ENCODE measurements at regions not wholly inside any gene's neighbourhood (a gene's known extent, or its start where the extent isn't known, plus 50 kb on each side); places are given as distances from the start of the nearest gene placed in this dataset.

DNA sequence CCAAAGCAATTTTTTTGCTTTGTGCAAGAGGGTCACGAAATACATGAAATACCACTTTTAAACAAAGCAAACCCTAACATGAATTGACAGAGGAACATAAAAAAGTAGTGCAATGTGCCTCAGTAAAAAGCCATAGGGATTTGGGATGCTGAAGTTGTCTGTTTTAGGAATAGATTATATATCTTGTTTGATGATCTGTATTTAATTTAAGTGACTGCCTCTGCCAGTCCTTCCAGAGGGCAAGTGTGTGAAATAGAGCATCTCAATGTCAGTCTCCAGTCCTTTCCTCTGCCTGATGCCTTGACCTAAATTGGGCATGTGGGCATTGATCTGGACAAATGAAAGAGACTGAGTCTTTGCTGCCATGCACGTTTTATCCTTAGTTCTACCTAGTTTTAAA, 222.8 kb downstream of the PTPRC start:
- intact Hi-C loops (cut with DNase I): no loop called here
- no peaks in the 10 kb centered on the region for H3K4me1 ChIP-seq
- H3K9me3 ChIP-seq: no peaks in the 10 kb centered on the region
- TF ChIP-seq, protein P1, sequence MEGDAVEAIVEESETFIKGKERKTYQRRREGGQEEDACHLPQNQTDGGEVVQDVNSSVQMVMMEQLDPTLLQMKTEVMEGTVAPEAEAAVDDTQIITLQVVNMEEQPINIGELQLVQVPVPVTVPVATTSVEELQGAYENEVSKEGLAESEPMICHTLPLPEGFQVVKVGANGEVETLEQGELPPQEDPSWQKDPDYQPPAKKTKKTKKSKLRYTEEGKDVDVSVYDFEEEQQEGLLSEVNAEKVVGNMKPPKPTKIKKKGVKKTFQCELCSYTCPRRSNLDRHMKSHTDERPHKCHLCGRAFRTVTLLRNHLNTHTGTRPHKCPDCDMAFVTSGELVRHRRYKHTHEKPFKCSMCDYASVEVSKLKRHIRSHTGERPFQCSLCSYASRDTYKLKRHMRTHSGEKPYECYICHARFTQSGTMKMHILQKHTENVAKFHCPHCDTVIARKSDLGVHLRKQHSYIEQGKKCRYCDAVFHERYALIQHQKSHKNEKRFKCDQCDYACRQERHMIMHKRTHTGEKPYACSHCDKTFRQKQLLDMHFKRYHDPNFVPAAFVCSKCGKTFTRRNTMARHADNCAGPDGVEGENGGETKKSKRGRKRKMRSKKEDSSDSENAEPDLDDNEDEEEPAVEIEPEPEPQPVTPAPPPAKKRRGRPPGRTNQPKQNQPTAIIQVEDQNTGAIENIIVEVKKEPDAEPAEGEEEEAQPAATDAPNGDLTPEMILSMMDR (IDR thresholded peaks at IDR 0.05): no peak
- no peak overlapping the region for H3K27ac ChIP-seq
- no peaks in the 10 kb centered on the region for H3K36me3 ChIP-seq
- no peak for DNase-seq
- no peaks in the 10 kb centered on the region for H3K27me3 ChIP-seq
- no peak overlapping the region for H3K4me3 ChIP-seq
- ATAC-seq: no peak

DNA sequence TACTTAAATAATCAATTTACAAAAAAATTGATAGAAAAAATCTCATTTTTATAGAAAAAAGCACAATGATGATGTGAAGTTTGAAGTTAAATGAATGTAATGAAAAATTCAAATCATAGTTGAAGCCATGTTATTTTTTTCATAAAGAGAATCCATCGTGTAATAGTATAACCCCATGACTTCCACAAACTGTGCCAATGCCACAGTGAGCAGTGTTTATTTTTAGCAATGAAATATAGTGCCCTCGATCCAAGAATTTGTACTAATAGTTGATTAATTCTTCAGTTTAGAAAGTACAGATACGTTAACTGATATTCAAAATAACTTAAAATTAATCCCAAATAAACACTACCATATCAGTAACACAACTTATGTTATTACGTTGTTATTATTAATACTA, 225.9 kb downstream of the PTPRC start:
- TF ChIP-seq, protein P1 (IDR thresholded peaks at IDR 0.05): no peak
- Histone ChIP-seq H3K9me3 (no peaks in the 10 kb centered on the region), H3K36me3 (no peaks in the 10 kb centered on the region), H3K27ac (no peak overlapping the region), H3K4me3 (no peak overlapping the region), H3K27me3 (no peaks in the 10 kb centered on the region), H3K4me1 (no peaks in the 10 kb centered on the region)
- DNase-seq (no peak), ATAC-seq (no peak)
- intact Hi-C loops (cut with DNase I): no loop called here

DNA sequence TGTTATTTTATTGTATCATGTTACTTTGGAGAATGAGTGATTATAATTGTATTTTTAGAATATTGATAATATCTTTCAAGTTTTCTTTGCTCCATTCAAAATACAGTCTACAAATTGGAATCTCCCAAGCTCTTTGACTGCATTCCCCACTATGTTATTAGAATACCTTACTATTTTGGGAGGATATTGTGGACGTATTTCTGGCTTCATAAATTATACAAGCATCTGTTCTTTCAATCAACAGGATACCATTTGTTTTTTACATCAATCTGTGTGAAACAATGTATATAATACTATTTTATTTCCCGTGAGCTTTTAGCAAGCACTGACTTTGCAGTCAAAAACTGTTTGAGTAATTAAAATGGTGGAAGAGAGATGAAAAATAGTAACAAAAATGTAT, 226.5 kb downstream of the PTPRC start:
- Histone ChIP-seq H3K27me3 (no peaks in the 10 kb centered on the region), H3K4me1 (no peaks in the 10 kb centered on the region), H3K27ac (no peak overlapping the region), H3K9me3 (no peaks in the 10 kb centered on the region), H3K4me3 (no peak overlapping the region), H3K36me3 (no peaks in the 10 kb centered on the region)
- ATAC-seq (no peak), DNase-seq (no peak)
- intact Hi-C loops (cut with DNase I): no loop called here
- TF ChIP-seq, protein P1 (IDR thresholded peaks at IDR 0.05): no peak

DNA sequence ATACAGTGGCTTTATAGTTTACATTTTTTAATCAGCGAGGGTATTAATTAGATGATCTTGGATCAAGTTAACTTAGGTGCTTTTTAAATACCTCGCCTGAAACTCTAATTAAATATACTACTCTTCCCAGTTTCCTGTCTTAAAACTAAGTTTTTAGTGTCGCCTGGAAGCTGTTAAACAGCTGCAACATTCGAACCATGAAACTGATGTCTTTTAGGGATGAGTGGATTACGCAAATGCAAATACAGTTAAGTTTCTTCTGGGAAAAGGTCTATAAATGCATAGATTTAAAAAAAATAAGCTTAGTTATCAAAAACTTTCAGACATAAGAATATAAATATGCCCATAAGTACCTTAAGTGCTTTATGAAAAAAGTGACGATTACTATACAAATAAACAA, 228.3 kb downstream of the PTPRC start:
- H3K36me3 ChIP-seq: no peaks in the 10 kb centered on the region
- H3K4me3 ChIP-seq: no peak overlapping the region
- H3K27ac ChIP-seq: no peak overlapping the region
- intact Hi-C loops (cut with DNase I): no loop called here
- no peaks in the 10 kb centered on the region for H3K4me1 ChIP-seq
- TF ChIP-seq, protein P1 (IDR thresholded peaks at IDR 0.05): no peak
- no peaks in the 10 kb centered on the region for H3K9me3 ChIP-seq
- DNase-seq (no peak), ATAC-seq (no peak)
- H3K27me3 ChIP-seq: no peaks in the 10 kb centered on the region

DNA sequence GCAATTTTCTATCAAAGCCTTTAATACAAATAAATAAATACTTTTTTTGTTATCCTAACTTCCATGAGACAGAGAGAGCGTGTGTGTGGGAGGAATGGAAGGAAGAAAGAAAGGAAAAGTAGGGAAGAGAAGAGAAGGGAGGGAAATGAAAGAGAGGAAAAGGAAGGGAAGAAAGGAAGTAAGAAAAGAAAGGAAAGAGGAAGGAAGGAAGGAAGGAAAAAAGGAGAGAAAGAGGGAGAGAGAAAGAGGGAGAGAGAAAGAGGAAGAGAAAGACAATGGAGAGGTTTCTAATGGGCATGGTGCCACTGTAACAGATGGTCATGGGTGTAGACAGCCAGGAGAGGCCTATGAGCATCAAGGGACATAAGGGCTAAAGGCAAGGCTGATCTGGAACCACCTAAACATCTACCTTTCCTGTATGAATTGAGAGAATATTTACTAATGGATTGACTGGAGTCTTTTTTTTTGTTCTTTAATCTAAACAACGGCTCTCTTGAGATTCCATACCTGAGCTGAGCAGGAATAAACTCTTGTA, 234.9 kb downstream of the PTPRC start:
- Histone ChIP-seq H3K4me1 (no peaks in the 10 kb centered on the region), H3K36me3 (no peaks in the 10 kb centered on the region), H3K9me3 (no peaks in the 10 kb centered on the region), H3K27ac (no peak overlapping the region), H3K27me3 (no peaks in the 10 kb centered on the region), H3K4me3 (no peak overlapping the region)
- no peak for DNase-seq
- TF ChIP-seq, protein P1 (IDR thresholded peaks at IDR 0.05): no peak
- intact Hi-C loops (cut with DNase I): no loop called here
- no peak for ATAC-seq

DNA sequence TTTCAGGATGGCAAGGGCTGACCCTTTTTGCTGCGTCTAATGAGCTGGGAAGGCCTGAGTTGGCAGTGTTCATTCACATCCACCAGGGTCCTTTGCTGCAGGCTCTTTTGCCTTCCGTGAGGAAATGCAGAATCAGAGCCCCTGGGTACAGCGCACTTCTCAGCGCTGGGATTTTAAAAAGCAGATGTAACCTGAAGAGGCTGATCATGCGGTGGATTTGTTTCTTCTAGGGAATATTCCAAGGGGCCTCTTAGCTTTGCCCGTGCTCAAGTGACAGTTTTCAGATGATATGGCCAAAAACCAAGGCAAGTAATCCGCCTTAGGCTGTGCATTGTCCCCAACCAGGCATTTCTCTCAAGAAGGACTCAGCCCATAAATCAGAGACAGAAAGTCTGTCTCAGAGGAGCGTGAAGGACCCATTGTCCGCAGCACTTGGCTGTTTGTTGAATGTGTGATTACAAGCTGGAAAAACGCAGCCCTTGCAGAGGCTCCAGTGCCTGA, 237.6 kb downstream of the PTPRC start:
- H3K27ac ChIP-seq: no peak overlapping the region
- TF ChIP-seq, protein P1 (IDR thresholded peaks at IDR 0.05): no peak
- no peak for ATAC-seq
- H3K27me3 ChIP-seq: no peaks in the 10 kb centered on the region
- H3K9me3 ChIP-seq: no peaks in the 10 kb centered on the region
- peaks cover 8% of the 10 kb centered on the region for H3K4me1 ChIP-seq
- no peak for DNase-seq
- H3K4me3 ChIP-seq: no peak overlapping the region
- H3K36me3 ChIP-seq: no peaks in the 10 kb centered on the region
- intact Hi-C loops (cut with DNase I): no loop called here

All from upper lobe of right lung (tissue), 1 donor.